ENCODE measurements at regions not wholly inside any gene's neighbourhood (a gene's known extent, or its start where the extent isn't known, plus 50 kb on each side); places are given as distances from the start of the nearest gene placed in this dataset.

DNA sequence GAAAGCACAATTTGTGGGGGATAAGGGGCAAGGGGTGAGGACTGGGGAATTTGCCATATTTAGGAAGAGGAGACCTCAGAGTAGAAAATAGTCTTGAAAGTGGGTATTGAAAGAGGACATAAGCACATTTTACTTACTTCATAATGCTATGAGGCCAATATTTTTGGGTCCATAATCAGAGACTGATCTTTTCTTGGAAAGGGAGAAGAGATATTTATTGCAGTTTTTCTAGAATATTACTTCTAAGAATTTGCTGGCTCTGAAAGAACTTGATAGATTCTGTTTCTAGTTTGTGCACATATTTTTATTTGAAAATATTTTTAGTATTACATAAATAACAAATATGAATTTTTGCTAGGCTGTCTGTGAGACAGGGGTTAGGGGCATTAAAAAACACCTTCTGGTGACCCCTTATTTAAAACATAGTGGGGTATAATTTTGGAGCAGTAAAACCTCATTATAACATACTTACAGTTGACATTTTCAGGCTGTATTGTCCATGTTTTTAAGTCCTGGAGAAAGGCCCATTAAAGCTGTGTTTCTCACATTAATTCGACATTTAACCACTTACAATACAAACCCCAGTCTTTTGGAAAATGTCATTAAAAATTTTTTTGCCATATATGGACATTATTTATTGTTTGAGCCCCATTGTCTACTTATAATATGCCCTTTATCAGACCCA is 118.9 kb upstream of the NFIB start:
- Histone ChIP-seq H3K4me3 (replicated peaks in 1 of 3; ENCODE audit: insufficient read depth in 1 of 3, low read depth in 1 of 3, low read length in 3 of 3) (no peak overlapping the region), H3K4me2 (ENCODE audit: insufficient read depth, low read length) (peak overlapping the region; percentile 80), H3K4me1 (ENCODE audit: control insufficient read depth, extremely low read depth, insufficient read depth, low read length) (peaks cover 30% of the 10 kb centered on the region), H3K9ac (replicated peaks; ENCODE audit: extremely low read depth, insufficient read depth, low read length) (no peak overlapping the region), H3K79me2 (ENCODE audit: control insufficient read depth, insufficient read depth, low read length) (no peaks in the 10 kb centered on the region), H2AFZ (ENCODE audit: low read depth, low read length) (peak overlapping the region; percentile 60), H3K9me1 (replicated peaks; ENCODE audit: control insufficient read depth, extremely low read depth, insufficient read depth, low read length) (no peaks in the 10 kb centered on the region), H3K36me3 (ENCODE audit: control insufficient read depth in 2 of 2, extremely low read depth in 1 of 2, insufficient read depth in 2 of 2, low read length in 2 of 2) (no peaks in the 10 kb centered on the region), H3K27me3 (ENCODE audit: control insufficient read depth in 2 of 2, insufficient read depth in 2 of 2, low read length in 2 of 2) (no peaks in the 10 kb centered on the region), H3K9me3 (replicated peaks; ENCODE audit: control insufficient read depth, insufficient read depth, low read length) (no peaks in the 10 kb centered on the region), H4K20me1 (replicated peaks; ENCODE audit: control insufficient read depth, extremely low read depth, insufficient read depth, low read length) (no peaks in the 10 kb centered on the region), H3K27ac (ENCODE audit: insufficient read depth, low read depth, low read length) (no peak overlapping the region)
- ChIA-PET POLR2A (no interaction called here), CTCF (interaction anchor here (1.4 to 2.9 kb wide), 6 partner anchors 79 to 1400 kb away, joined by 4 to 33 read pairs (median 8); no protein-coding TSS in a partner anchor)
- intact Hi-C loops (cut with micrococcal nuclease), result loop anchor here (5.0 kb wide), 3 partner anchors 161 to 1221 kb away; no protein-coding TSS in a partner anchor
- dilution Hi-C loops (cut with MboI; ENCODE audit: extremely low pct_ligation_motif_present, low sequenced_read_pairs), result no loop called here
- FAIRE-seq (no peak), DNase-seq (ENCODE audit: low read depth, low spot score) (peak; percentile 21)
- no peak for TF ChIP-seq EZH2 (IDR thresholded peaks at IDR 0.05; ENCODE audit: borderline replicate concordance, low read depth, low read length, severe bottlenecking)
- TF ChIP-seq POLR2AphosphoS5 (IDR thresholded peaks at IDR 0.05; ENCODE audit: insufficient read depth, low read depth, low read length), result no peak
- no peak for TF ChIP-seq MYC (IDR thresholded peaks at IDR 0.05; ENCODE audit: low read depth, low read length)
- TF ChIP-seq JUN (IDR thresholded peaks at IDR 0.05; ENCODE audit: borderline replicate concordance, insufficient read depth, insufficient read length, low read depth), result no peak
- no peak for TF ChIP-seq POLR2A (IDR thresholded peaks at IDR 0.05; ENCODE audit: low read depth, low read length)
- TF ChIP-seq FOS (IDR thresholded peaks at IDR 0.05; ENCODE audit: borderline replicate concordance, insufficient read depth, low read length), result no peak
- BruUV-seq (replicated peaks), result no TSS peak

- Histone ChIP-seq H3K4me1 (ENCODE audit: control insufficient read depth, extremely low read depth, insufficient read depth, low read length) (peaks cover 15% of the 10 kb centered on the region), H3K27ac (ENCODE audit: insufficient read depth, low read depth, low read length) (no peak overlapping the region), H3K4me2 (ENCODE audit: insufficient read depth, low read length) (peak overlapping the region; percentile 12), H3K9me1 (replicated peaks; ENCODE audit: control insufficient read depth, extremely low read depth, insufficient read depth, low read length) (no peaks in the 10 kb centered on the region), H3K9ac (replicated peaks; ENCODE audit: extremely low read depth, insufficient read depth, low read length) (no peak overlapping the region), H3K9me3 (replicated peaks; ENCODE audit: control insufficient read depth, insufficient read depth, low read length) (no peaks in the 10 kb centered on the region), H3K79me2 (ENCODE audit: control insufficient read depth, insufficient read depth, low read length) (no peaks in the 10 kb centered on the region), H4K20me1 (replicated peaks; ENCODE audit: control insufficient read depth, extremely low read depth, insufficient read depth, low read length) (no peaks in the 10 kb centered on the region), H2AFZ (ENCODE audit: low read depth, low read length) (peak overlapping the region; percentile 31), H3K27me3 (ENCODE audit: control insufficient read depth in 2 of 2, insufficient read depth in 2 of 2, low read length in 2 of 2) (no peaks in the 10 kb centered on the region), H3K4me3 (replicated peaks in 1 of 3; ENCODE audit: insufficient read depth in 1 of 3, low read depth in 1 of 3, low read length in 3 of 3) (no peak overlapping the region), H3K36me3 (ENCODE audit: control insufficient read depth in 2 of 2, extremely low read depth in 1 of 2, insufficient read depth in 2 of 2, low read length in 2 of 2) (no peaks in the 10 kb centered on the region)
- intact Hi-C loops (cut with micrococcal nuclease), result loop anchor here (2.0 to 5.0 kb wide), 3 partner anchors 57 to 106 kb away; no protein-coding TSS in a partner anchor
- DNase-seq (ENCODE audit: low read depth, low spot score) (peak; percentile 68), FAIRE-seq (peak; percentile 81)
- no TSS peak for BruUV-seq (replicated peaks)
- POLR2A ChIA-PET, result no interaction called here
- TF ChIP-seq CTCF (IDR thresholded peaks at IDR 0.05; ENCODE audit: extremely low read depth in 1 of 2, insufficient read depth in 1 of 2, low read depth in 1 of 2, low read length in 2 of 2) (peak; percentile 79 to 84), MYC (IDR thresholded peaks at IDR 0.05; ENCODE audit: low read depth, low read length) (no peak)
- CTCF ChIA-PET, result interaction anchor here (1.2 to 2.5 kb wide), 5 partner anchors 12 to 1001 kb away, joined by 3 to 14 read pairs (median 5); no protein-coding TSS in a partner anchor
- dilution Hi-C loops (cut with MboI; ENCODE audit: extremely low pct_ligation_motif_present, low sequenced_read_pairs), result no loop called here
These were observed 114.9 kb upstream of the NFIB start for GRCh38 chr9:14428781-14429230.
